ENCODE measurements at regions not wholly inside any gene's neighbourhood (a gene's known extent, or its start where the extent isn't known, plus 50 kb on each side); places are given as distances from the start of the nearest gene placed in this dataset.

GRCh38 chr11:29314211-29314610 is 702.6 kb downstream of the KCNA4 start:
- TF ChIP-seq PPARA (CRISPR knock-in tag; IDR thresholded peaks at IDR 0.05; ENCODE audit: borderline replicate concordance): no peak
- no peak for TF ChIP-seq ZFP3 (CRISPR knock-in tag; IDR thresholded peaks at IDR 0.05)
- TF ChIP-seq ZNF8 (CRISPR knock-in tag; IDR thresholded peaks at IDR 0.05): no peak
- TF ChIP-seq PATZ1 (CRISPR knock-in tag; IDR thresholded peaks at IDR 0.05; ENCODE audit: borderline replicate concordance): no peak
